ENCODE measurements at regions not wholly inside any gene's neighbourhood (a gene's known extent, or its start where the extent isn't known, plus 50 kb on each side); places are given as distances from the start of the nearest gene placed in this dataset.

DNA sequence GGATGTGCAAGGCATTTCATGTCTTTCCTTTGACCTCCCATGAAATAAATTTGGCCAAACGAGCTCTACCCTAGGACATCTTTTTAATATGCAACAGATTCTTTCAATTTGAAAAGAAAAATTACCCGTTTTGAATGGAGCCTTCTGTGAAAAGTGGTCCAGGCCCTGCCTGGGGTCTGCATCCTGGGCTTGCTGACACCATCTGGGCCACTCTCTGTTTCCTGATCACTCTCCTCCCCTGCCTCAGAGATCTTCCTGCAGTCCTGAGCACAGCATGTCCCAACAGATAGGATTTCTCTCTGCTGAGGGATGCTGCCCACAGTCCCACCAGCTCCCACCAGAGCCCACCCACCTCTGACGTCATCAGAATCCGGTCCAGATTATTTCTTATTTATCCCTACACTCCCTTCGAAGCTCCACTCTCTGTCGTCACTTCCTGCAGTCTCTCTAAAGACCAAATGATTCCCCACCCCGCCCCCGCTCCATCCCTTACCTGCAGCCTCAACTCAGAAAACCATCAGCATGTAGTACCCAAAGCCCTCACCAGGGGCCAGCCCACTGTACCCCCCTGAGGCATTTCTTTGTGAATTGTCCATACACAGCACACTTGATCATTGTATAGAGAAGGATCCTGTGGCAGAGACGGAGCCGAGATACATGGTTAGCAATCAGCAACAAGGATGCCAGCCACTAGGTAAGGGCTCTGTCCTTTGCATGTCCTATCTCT lies 192.1 kb upstream of the MGMT start:
- WGBS, result 67% methylated on average over 10 of the region's 10 CpGs
- Histone ChIP-seq H3K79me1 (replicated peaks; ENCODE audit: low read length, poor library complexity, severe bottlenecking) (no peaks in the 10 kb centered on the region), H3K36me3 (ENCODE audit: control insufficient read depth in 1 of 2, insufficient read depth in 2 of 2, low read depth in 1 of 2, low read length in 2 of 2) (no peaks in the 10 kb centered on the region), H3K4ac (ENCODE audit: low read depth in 1 of 2, low read length in 2 of 2) (no peak overlapping the region), H3K9me3 (ENCODE audit: control insufficient read depth, low read length) (no peaks in the 10 kb centered on the region), H4K8ac (ENCODE audit: low read length) (no peak overlapping the region), H2AK5ac (ENCODE audit: low read length, severe bottlenecking) (no peak overlapping the region), H3K18ac (ENCODE audit: low read depth in 1 of 2, low read length in 2 of 2) (no peak overlapping the region), H2BK12ac (ENCODE audit: low read length in 2 of 2) (no peak overlapping the region), H3K27ac (ENCODE audit: low read length, poor library complexity, severe bottlenecking) (no peak overlapping the region), H2BK5ac (ENCODE audit: low read depth, low read length, poor library complexity, severe bottlenecking) (no peak overlapping the region), H3K23ac (ENCODE audit: low read length in 2 of 2) (no peak overlapping the region), H3K27me3 (ENCODE audit: control insufficient read depth in 1 of 2, insufficient read depth in 1 of 2, low read length in 2 of 2) (peaks cover 0 to 8% of the 10 kb centered on the region in 2 experiments), H3K9ac (ENCODE audit: low read length) (no peak overlapping the region), H4K91ac (ENCODE audit: low read length) (no peak overlapping the region), H2BK120ac (ENCODE audit: low read depth, low read length) (no peak overlapping the region), H3K14ac (ENCODE audit: low read length in 2 of 2) (no peak overlapping the region), H3K4me3 (ENCODE audit: insufficient read depth in 1 of 2, low read depth in 1 of 2, low read length in 2 of 2) (no peak overlapping the region), H2BK15ac (ENCODE audit: low read depth, poor library complexity, severe bottlenecking) (no peak overlapping the region), H3K4me1 (ENCODE audit: control insufficient read depth, insufficient read depth, low read depth, low read length) (no peaks in the 10 kb centered on the region), H2AFZ (ENCODE audit: low read depth, low read length) (no peak overlapping the region), H3K4me2 (ENCODE audit: low read length, poor library complexity, severe bottlenecking) (no peak overlapping the region)
- DNase-seq, result no peak

DNA sequence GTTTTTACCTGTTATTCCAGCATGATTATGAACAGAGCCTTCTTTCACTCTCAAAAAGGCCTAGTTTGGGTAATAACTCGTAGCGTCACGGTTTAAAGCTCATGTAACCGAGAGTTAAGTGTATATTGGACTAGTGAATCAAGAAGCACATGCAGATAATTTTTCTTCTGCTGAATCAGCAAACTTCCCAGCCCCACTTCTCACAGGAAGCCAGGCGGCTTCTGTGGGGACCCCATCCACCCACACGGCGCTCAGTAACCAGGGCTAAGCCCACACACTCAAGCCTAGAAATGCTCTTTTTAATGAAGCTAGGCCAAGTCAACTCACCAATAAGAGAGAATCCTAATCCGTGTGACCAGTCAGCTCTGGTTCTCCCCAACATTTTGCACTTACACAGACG lies 191.2 kb upstream of the MGMT start:
- H3K27me3 ChIP-seq (ENCODE audit: control insufficient read depth in 1 of 2, insufficient read depth in 1 of 2, low read length in 2 of 2), result peaks cover 0 to 15% of the 10 kb centered on the region in 2 experiments
- H3K4me2 ChIP-seq (ENCODE audit: low read length, poor library complexity, severe bottlenecking), result no peak overlapping the region
- H2AK5ac ChIP-seq (ENCODE audit: low read length, severe bottlenecking), result no peak overlapping the region
- H3K4me1 ChIP-seq (ENCODE audit: control insufficient read depth, insufficient read depth, low read depth, low read length), result no peaks in the 10 kb centered on the region
- no peak overlapping the region for H2BK120ac ChIP-seq (ENCODE audit: low read depth, low read length)
- H2BK12ac ChIP-seq (ENCODE audit: low read length in 2 of 2), result no peak overlapping the region
- H3K23ac ChIP-seq (ENCODE audit: low read length in 2 of 2), result no peak overlapping the region
- no peak overlapping the region for H2BK15ac ChIP-seq (ENCODE audit: low read depth, poor library complexity, severe bottlenecking)
- no peak overlapping the region for H3K27ac ChIP-seq (ENCODE audit: low read length, poor library complexity, severe bottlenecking)
- H3K4ac ChIP-seq (ENCODE audit: low read depth in 1 of 2, low read length in 2 of 2), result no peak overlapping the region
- no peak for DNase-seq
- H3K14ac ChIP-seq (ENCODE audit: low read length in 2 of 2), result no peak overlapping the region
- H3K4me3 ChIP-seq (ENCODE audit: insufficient read depth in 1 of 2, low read depth in 1 of 2, low read length in 2 of 2), result no peak overlapping the region
- no peaks in the 10 kb centered on the region for H3K36me3 ChIP-seq (ENCODE audit: control insufficient read depth in 1 of 2, insufficient read depth in 2 of 2, low read depth in 1 of 2, low read length in 2 of 2)
- H3K79me1 ChIP-seq (replicated peaks; ENCODE audit: low read length, poor library complexity, severe bottlenecking), result no peaks in the 10 kb centered on the region
- whole genome bisulfite sequencing, result 94% methylated on average over 9 of the region's 9 CpGs
- no peak overlapping the region for H3K9ac ChIP-seq (ENCODE audit: low read length)
- H2AFZ ChIP-seq (ENCODE audit: low read depth, low read length), result no peak overlapping the region
- H4K91ac ChIP-seq (ENCODE audit: low read length), result no peak overlapping the region
- no peak overlapping the region for H2BK5ac ChIP-seq (ENCODE audit: low read depth, low read length, poor library complexity, severe bottlenecking)
- no peak overlapping the region for H3K18ac ChIP-seq (ENCODE audit: low read depth in 1 of 2, low read length in 2 of 2)
- no peak overlapping the region for H4K8ac ChIP-seq (ENCODE audit: low read length)
- no peaks in the 10 kb centered on the region for H3K9me3 ChIP-seq (ENCODE audit: control insufficient read depth, low read length)

DNA sequence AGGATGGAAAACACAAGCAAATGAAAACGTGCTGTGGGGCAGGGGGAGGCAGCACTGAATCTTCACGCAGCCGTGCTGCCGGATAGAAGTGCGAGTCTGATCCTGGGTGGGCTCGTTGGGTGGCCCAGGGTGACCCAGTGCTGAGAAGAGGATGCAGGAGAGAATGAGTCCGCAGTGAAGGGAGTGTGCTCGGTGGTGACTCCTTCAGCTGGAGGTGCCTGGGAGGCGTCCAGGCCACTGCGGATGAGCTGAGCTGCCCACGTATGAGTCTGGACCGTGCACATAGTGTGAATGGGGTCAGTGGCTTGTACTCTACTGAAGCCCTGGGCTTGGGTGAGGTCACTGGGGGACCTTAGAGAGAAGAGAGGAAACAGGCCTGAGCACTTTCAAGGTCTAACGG lies 190.0 kb upstream of the MGMT start:
- Histone ChIP-seq H3K4me3 (ENCODE audit: insufficient read depth in 1 of 2, low read depth in 1 of 2, low read length in 2 of 2) (no peak overlapping the region), H2BK12ac (ENCODE audit: low read length in 2 of 2) (no peak overlapping the region), H3K27me3 (ENCODE audit: control insufficient read depth in 1 of 2, insufficient read depth in 1 of 2, low read length in 2 of 2) (peaks cover 0 to 15% of the 10 kb centered on the region in 2 experiments), H2BK5ac (ENCODE audit: low read depth, low read length, poor library complexity, severe bottlenecking) (no peak overlapping the region), H2AFZ (ENCODE audit: low read depth, low read length) (peak overlapping the region; percentile 56), H3K18ac (ENCODE audit: low read depth in 1 of 2, low read length in 2 of 2) (no peak overlapping the region), H3K27ac (ENCODE audit: low read length, poor library complexity, severe bottlenecking) (no peak overlapping the region), H3K9ac (ENCODE audit: low read length) (no peak overlapping the region), H3K23ac (ENCODE audit: low read length in 2 of 2) (no peak overlapping the region), H3K36me3 (ENCODE audit: control insufficient read depth in 1 of 2, insufficient read depth in 2 of 2, low read depth in 1 of 2, low read length in 2 of 2) (no peaks in the 10 kb centered on the region), H2BK15ac (ENCODE audit: low read depth, poor library complexity, severe bottlenecking) (no peak overlapping the region), H2AK5ac (ENCODE audit: low read length, severe bottlenecking) (no peak overlapping the region), H3K79me1 (replicated peaks; ENCODE audit: low read length, poor library complexity, severe bottlenecking) (no peaks in the 10 kb centered on the region), H3K14ac (ENCODE audit: low read length in 2 of 2) (no peak overlapping the region), H2BK120ac (ENCODE audit: low read depth, low read length) (no peak overlapping the region), H4K8ac (ENCODE audit: low read length) (no peak overlapping the region), H3K4me1 (ENCODE audit: control insufficient read depth, insufficient read depth, low read depth, low read length) (no peaks in the 10 kb centered on the region), H3K9me3 (ENCODE audit: control insufficient read depth, low read length) (peaks cover 4% of the 10 kb centered on the region), H3K4me2 (ENCODE audit: low read length, poor library complexity, severe bottlenecking) (no peak overlapping the region), H3K4ac (ENCODE audit: low read depth in 1 of 2, low read length in 2 of 2) (no peak overlapping the region), H4K91ac (ENCODE audit: low read length) (no peak overlapping the region)
- no peak for DNase-seq
- 86% methylated on average over 13 of the region's 13 CpGs for WGBS

DNA sequence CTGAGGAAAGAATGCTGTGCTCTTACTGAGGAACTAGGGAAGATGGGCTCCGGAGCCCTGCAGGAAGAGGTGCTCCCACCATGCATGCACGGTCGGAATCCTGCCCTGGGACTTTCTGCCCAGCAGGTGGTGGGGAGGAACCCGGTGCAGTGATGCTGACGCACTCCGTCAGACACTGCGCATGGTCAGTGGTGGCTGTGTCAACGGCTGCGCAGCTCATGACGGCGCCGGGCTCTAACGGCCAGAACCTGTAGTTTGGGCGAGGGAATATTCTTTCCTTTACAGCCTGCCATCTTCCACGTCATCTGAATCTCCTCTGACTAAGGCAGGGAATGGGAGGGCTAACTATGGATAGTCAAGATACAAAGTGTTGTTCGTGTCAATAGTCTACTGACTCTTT lies 189.2 kb upstream of the MGMT start:
- Histone ChIP-seq H3K27ac (ENCODE audit: low read length, poor library complexity, severe bottlenecking) (no peak overlapping the region), H3K4ac (ENCODE audit: low read depth in 1 of 2, low read length in 2 of 2) (no peak overlapping the region), H3K36me3 (ENCODE audit: control insufficient read depth in 1 of 2, insufficient read depth in 2 of 2, low read depth in 1 of 2, low read length in 2 of 2) (no peaks in the 10 kb centered on the region), H3K9me3 (ENCODE audit: control insufficient read depth, low read length) (peaks cover 4% of the 10 kb centered on the region), H3K79me1 (replicated peaks; ENCODE audit: low read length, poor library complexity, severe bottlenecking) (no peaks in the 10 kb centered on the region), H3K23ac (ENCODE audit: low read length in 2 of 2) (no peak overlapping the region), H2AK5ac (ENCODE audit: low read length, severe bottlenecking) (no peak overlapping the region), H2BK12ac (ENCODE audit: low read length in 2 of 2) (no peak overlapping the region), H3K9ac (ENCODE audit: low read length) (peak overlapping the region; percentile 22), H2BK5ac (ENCODE audit: low read depth, low read length, poor library complexity, severe bottlenecking) (no peak overlapping the region), H3K4me3 (ENCODE audit: insufficient read depth in 1 of 2, low read depth in 1 of 2, low read length in 2 of 2) (peak overlapping the region in 1 of 2 experiments; percentile 30), H3K4me1 (ENCODE audit: control insufficient read depth, insufficient read depth, low read depth, low read length) (no peaks in the 10 kb centered on the region), H4K8ac (ENCODE audit: low read length) (no peak overlapping the region), H2AFZ (ENCODE audit: low read depth, low read length) (no peak overlapping the region), H3K4me2 (ENCODE audit: low read length, poor library complexity, severe bottlenecking) (no peak overlapping the region), H2BK15ac (ENCODE audit: low read depth, poor library complexity, severe bottlenecking) (no peak overlapping the region), H3K14ac (ENCODE audit: low read length in 2 of 2) (no peak overlapping the region), H3K27me3 (ENCODE audit: control insufficient read depth in 1 of 2, insufficient read depth in 1 of 2, low read length in 2 of 2) (peaks cover 0 to 15% of the 10 kb centered on the region in 2 experiments), H4K91ac (ENCODE audit: low read length) (no peak overlapping the region), H3K18ac (ENCODE audit: low read depth in 1 of 2, low read length in 2 of 2) (no peak overlapping the region), H2BK120ac (ENCODE audit: low read depth, low read length) (no peak overlapping the region)
- WGBS, result 94% methylated on average over 10 of the region's 16 CpGs
- no peak for DNase-seq

All from mesenchymal stem cell (in vitro differentiated cells and primary cell).